LHCN-M2 (cell line): ENCODE measurements at regions not wholly inside any gene's neighbourhood (a gene's known extent, or its start where the extent isn't known, plus 50 kb on each side); places are given as distances from the start of the nearest gene placed in this dataset.
"Not testable (repeated sequence)": the region's sequence is repeated elsewhere in the genome, so short reads cannot be mapped to it uniquely, and the experiment has no call there.

ENCODE experiments used
- DNase-seq: peaks from one replicate; pipeline ENCODE4 v3.0.0-alpha.2; 2012; ENCODE audit warnings: low read depth

DNA sequence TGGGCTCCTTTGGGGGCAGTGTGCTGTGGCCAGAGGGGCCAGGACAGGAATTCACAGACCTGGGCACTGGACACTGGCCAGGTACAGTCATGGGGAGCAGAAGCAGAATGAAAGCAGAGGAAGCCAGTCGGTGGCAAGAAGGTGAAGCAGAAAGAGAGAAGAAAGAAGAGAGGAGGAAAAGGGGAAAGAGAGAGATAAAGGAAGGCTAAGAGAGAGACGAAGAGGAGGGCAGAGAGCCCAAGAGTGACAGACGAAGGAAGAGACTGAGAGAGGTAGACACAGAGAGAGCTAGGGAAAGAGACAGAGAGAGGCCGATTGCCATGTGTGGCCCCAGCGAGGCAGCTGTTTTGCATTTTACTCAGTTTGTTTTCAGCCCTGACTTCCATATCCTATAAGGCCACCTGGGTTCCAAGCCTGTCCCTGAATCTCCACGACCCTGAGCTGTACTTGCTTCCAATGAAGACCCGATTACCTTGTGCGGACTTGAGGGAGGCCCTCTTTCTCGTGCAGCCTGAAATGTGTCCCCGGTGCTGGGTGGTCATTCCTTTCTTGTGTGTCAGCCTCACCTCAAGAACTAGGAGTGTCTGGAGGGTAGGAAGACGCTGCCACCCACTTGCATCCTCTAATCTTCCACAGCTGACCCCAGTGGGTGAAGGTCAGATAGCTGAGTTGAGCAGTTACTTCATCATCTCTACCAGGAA, 73.9 kb downstream of the LSM3 start:
- DNase-seq, result no peak

DNA sequence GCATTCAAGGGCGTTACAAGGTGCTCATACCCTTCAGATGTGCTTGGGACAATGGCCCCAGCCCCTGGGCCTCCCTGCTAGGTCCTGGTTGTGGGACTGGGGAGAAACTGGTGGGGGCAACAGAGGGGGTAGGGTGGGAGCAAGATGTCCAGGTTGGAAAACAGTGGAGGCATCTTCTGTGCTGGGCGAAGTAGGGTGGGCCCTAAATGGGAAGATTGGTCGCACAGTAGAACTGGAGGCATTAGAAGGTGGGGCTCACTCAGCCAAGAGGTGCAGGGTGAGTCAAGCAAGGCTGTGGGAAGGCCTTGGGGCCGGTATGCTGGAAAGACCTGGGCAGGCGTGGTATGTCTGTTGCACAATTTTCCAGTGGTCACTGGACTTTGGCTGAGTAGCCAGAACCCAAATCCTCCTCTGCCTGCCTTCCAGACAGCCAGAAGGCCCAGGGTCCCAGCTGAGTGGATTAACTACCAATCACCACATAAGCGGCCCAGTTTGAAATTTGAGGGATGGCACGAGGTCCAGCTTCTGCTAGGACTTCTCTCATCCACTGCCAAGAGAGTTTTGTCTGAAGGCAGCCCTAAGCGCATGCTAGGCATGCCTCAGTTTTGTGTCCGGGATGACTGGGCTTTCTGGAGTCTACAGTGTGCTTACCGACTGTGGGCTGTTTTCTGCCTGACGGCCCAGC, 74.5 kb downstream of the LSM3 start:
- DNase-seq, result no peak

DNA sequence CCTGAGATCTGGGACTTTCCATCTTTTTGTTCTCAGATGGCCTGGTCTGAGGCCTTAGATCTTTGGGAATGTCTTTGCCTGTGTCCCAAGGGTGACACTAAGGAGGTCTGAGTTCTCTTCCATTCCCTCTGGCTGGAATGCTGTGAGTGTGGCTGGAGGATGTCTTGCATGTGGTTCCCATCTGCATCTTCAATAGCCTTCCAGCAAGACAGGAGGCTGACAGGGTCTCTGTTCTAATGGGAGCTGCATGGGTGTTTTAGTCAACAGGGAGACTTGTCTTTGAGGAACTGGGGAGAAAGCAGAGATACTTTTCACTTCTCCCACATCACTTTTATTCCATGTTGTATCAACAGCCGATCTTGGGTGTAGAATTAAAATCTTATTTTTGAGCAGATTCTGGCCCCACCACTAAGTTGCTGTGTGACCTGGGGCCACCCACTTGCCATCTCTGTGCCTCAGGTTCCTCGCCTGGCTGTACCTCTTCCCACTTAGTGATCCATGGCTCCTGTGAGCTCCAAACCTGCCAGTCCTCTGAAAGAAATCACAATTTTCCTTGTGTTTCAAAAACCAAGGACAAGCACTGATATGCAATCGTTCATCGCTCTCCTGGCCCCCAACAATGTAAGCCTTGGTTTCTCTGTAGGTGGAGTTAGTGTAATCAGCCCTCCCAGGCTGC, 75.2 kb downstream of the LSM3 start:
- no peak for DNase-seq

DNA sequence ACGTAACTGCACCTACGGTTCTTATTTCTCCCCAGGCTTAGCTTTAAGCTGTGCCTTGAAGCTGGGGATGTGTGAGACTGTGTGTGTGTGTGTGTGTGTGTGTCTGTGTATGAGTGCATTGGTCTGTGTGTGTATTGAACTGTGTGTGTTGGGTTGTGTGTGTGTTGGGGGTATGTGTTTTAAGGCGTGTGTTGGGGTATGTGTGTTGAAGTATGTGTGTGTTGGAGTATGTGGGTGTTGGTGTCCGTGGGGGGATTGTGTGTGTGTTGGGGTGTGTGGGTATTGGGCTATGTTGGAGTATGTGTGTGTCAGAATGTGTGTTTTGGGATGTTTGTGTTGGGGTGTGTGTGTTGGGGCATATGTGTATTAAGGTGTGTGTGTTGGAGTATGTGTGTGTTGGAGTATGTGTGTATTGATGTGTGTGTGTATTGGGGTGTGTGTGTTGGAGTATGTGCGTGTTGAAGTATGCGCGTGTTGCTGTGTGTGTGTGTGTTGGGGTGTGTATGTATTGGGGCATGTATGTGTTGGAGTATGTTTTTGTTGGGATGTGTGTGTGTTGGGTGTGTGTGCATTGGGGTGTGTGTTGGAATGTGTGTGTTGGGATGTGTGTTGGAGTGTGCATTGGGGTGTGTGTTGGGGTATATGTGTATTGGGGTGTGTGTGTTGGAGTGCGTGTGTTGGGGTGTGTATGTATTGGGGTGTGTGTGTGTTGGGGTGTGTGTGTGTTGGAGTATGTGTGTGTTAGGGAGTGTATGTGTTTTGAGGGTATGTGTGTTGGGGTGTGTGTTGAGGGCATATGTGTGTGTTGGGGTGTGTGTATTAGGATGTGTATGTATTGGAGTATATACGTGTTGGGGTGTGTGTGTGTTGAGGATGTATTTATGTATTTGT, 76.4 kb downstream of the LSM3 start:
- DNase-seq, result no peak

DNA sequence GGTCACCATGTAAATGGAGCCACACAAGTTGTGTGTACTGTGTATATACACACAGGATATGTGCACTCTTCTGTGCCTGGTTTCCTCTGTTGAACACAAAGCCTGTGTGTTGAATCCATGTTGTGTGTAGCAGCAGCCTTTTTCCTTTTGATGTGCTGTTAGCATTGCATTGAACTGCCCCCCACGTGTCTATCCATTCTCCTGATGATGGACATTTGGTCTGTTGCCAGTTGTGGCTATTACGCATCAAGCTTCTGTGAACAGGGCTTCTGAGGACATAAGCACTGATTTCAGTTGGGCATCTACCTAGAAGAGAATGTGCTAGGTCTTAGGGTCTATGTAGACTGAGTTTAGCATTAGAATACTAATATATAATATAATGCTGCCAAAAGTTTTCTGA, 77.4 kb downstream of the LSM3 start:
- DNase-seq, result no peak

DNA sequence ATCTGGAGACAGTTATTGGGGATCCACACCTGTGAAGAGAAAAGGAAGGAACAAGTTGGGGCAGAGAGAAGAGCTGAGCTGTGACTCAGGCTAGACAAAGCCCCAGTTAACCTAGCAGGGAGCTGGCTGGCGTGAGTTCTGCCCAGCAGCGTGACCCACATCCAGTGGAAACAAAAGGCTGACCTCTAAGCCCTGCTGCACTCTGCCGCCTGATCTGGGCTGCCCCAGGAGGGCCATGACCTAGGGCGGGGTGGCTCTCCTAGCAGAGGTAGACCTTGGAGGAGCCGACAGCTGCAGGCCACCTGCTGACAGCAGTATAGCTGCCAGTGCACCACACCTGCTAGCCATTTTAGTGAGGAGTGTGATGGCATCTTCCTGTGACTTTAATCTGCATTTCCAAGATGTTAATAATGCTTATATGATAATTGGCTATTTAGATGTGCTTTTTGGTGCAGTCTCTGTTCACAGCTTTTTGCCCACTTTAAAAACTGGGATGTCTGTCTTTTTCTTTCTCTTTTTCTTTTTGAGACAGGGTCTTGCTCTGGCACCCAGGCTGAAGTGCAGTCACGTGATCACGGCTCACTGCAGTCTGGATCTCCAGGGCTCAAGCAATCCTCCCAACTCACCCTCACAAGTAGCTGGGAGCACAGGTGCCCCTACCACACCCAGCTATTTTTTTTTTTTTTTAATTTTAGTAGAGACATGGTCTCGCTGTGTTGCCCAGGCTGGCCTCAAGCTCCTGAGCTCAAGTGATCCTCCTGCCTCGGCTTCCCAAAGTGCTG, 78.1 kb downstream of the LSM3 start:
- DNase-seq, result no peak

DNA sequence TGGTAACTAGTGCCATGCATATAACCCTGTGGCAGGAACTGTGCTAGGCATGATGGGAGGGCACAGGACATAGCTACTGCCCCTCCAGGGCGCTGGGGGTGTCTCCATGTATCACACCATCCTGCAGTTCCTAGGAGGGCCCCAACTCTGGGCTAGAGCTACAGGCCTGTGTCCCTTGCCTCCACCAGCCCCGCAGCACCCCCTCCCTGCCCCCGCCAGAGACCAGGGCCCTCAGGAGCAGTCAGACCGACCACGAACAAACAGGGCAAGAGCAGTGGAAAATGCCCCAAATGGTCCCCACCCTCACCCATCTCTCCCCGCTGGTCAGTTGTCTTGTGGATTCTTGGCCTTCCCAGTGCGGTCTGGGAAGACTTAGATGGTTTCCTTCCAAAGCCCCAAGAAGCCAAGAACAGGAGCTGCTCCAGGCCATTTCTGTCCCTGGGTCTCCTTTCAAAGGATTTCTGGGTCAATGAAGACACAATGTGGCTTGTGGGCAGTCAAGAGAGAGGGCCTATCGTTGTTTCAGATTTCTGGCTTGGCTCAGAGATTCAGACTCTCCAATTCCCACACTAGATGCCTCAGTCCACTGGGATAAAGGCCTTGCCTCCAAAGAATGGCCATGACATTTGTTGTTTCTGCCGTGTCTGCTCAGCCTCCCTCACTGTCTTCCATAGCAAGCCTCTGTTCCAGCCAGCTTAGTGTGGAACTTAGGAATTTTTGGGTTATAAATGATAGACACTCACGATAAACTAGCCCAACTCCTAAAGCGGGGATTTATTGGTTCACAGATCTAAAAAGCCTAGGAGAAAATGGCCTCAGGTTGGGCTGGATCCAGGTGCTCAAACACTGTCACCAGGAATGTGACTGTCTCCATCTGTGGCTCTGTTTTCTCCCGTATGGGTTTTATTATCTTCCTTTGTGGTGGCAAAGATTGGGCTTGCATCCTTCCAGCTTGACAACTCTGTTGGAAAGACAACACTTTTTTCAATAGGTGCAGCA, 80.6 kb downstream of the LSM3 start:
- DNase-seq, result no peak

DNA sequence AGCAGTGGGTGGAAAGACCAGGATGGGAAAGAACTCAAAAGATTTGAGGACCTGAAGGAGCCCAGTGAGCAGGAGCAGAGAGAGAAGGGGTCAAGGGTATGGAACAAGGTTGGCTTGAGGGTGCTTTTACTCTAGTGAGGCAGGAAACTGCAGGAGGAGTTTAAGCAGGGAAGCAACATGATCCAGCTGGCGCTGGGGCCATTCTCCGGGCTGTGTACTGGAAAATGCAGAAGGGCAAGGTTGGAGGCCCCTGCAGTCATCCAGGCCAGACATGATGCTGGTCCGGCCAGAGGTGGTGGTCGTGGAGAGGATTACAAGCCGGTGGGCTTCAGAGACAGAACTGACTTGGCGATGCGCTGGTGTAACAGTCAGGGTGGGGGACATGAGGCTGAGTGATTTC, 81.8 kb downstream of the LSM3 start:
- DNase-seq, result no peak

DNA sequence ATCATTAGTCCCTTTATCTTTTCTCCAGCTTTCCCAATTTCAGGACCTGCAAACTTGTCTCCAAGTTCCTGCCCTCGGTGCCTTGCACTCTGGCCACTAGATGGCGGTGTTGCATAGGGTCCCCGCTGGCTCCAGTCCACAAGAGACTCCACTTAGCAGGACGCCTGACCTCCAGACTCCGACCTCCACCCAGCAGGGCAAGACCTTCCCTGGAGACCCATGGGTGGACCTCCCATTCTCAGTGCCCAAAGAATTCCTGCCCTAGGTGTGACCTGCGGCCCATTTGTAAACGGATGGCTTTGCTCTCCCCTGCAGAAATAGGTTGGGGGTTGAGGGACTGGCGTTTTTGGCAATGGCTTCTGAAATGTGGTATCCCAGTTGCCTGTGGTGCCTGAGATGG, 82.6 kb downstream of the LSM3 start:
- peak; percentile 66 for DNase-seq

DNA sequence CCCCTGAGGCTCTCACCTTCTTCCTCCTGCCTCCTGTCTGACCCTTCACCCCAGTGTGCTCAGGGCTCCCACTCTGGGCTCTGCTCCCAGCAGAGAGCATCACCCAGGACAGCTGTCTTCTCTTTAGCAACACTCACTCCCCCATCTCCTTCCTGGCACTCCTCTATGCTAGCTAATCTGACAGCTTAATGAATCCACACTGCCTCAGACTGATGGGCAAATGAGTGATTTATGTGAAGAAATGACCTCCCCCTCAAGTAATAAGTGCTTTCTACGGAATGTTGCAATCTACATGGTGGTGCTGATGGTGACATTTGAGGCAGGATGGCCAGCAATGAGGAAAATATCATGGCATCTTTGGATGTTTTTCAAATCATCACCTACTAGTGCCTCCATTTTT, 83.6 kb downstream of the LSM3 start:
- peak; percentile 41 for DNase-seq

DNA sequence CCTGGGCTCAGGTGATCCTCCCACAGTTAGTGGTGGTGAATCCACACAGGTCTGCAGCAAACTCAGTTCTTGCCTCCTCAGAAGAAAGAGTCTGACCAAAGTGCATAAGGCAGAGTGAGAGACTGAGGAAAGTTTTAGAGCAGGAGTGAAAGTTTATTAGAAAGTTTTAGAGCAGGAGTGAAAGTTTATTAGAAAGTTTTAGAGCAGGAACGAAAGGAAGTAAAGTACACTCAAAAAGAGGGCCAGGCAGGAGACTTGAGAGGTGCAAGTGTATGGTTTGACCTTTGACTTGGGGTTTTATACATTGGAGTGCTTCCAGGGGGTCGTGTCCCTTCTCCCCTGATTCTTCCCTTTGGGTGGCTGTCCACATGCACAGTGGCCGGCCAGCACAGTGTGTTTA, 84.2 kb downstream of the LSM3 start:
- no peak for DNase-seq

DNA sequence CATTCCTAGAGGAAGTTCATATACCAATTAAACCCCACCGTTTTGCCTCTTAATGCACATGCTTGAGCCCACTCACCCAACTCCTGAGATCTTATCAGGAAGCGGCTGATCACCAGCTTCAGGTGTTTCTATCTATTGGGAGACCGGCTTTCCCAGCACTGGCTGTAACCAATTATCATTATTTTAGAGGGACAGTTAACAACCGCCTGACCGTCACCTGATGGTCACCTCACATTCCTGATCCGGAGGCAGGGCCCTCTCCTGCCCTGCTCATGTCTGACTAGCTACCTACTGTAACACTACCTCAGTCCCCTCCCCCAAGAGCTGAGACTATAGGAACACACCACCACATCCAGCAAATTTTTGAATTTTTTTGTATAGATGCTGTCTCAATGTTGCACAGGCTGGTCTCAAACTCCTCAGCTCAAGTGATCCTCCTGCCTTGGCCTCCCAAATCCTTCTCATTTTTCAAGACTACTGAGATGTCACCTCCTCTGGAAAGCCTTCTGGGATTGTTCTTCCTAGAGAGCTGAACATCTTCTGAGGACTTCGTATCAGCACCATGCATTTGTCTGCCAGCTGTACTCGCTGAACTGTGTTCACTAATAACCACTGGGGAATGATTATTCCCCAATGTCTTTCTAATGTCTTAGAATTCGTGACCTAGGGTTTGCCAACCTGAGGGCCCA, 84.8 kb downstream of the LSM3 start:
- DNase-seq, result no peak

DNA sequence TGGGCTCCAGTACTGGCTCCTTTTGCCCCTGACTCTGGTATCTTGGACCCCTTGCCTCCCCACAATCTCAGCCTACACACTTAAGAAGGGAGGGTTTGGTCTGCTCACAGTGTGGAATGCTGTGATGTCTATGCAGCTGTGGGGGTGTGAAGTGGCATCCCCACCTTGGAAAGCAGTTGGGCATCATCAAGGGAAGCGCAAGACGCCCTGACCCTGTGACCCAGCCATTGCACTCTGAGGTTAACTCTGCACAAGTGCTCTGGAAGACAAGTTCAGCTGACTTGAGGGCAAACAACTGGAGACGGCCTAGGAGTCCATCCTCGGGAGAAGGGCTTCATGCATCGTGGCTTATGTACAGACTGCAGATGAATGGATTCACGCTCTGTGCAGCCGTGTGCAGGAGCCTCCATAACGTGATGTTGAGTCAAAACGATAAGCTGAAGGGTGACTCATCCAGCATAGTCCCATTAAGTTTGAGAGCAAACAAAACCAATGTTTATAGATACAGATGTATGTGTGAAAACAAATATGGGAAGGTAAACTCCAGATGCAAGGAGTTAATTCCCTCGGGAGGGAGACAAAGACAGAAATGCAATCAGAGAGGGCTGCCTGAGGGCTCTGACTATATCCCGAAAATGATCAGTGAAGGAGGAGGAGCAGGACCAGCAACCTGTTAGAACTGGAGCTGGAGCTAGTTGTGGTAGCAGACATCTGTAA, 86.8 kb downstream of the LSM3 start:
- no peak for DNase-seq

DNA sequence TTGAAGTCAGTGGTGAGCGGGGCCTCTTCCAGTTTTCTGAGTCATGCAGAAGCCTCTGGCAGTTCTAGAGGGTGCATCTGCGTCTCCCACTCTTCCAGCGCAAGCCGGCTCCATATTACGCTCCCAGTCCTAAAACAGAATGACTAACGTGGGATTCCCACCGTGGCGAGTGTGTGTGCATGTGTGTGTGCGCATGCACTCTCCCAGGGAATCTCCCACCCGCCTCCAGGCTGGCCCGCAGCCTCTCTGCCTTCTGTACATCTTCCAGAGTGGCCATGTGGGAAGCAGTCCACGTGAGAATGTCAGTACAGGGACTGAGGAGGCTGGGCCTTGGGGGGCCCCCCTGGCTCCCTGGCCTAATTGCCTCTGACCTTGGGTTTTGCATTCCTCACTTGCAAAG, 87.7 kb downstream of the LSM3 start:
- DNase-seq, result peak; percentile 47

DNA sequence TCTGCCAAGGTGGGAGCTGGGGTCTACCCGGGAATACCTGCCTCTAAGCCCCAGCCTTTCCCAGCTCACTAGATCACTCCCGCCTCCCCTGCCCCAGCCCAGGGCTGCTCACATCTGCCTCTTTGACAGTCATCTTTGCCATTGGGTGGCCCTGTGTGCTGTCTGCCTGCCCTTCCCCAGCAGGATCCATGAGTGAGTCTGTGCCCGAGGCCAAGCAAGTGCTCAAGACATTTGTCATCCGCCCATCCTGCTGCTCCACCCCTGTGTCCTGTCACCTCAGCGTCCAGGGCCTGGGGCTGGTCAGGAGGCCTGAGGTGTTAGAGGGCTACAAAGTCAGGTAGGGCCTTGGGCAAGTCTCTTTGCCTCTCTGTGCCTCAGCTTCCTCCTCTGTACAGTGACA, 89.4 kb downstream of the LSM3 start:
- no peak for DNase-seq

DNA sequence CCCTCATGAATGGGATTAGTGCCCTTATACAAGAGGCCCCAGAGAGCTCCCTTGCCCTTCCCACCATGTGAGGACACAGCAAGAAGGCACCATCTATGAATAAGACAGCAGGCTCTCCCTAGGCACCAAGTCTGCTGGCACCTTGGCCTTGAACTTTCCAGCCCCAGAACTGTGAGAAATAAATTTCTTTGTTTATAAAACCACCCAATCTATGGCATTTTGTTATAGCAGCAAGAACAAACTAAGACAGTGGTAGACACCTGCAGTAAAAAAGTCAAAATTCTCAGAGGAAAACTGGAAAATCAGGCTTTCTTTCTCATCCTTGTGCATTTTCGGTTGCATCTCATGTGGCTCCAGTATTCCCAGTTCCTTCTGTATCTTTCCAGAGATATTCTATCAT, 90.3 kb downstream of the LSM3 start:
- DNase-seq, result no peak

DNA sequence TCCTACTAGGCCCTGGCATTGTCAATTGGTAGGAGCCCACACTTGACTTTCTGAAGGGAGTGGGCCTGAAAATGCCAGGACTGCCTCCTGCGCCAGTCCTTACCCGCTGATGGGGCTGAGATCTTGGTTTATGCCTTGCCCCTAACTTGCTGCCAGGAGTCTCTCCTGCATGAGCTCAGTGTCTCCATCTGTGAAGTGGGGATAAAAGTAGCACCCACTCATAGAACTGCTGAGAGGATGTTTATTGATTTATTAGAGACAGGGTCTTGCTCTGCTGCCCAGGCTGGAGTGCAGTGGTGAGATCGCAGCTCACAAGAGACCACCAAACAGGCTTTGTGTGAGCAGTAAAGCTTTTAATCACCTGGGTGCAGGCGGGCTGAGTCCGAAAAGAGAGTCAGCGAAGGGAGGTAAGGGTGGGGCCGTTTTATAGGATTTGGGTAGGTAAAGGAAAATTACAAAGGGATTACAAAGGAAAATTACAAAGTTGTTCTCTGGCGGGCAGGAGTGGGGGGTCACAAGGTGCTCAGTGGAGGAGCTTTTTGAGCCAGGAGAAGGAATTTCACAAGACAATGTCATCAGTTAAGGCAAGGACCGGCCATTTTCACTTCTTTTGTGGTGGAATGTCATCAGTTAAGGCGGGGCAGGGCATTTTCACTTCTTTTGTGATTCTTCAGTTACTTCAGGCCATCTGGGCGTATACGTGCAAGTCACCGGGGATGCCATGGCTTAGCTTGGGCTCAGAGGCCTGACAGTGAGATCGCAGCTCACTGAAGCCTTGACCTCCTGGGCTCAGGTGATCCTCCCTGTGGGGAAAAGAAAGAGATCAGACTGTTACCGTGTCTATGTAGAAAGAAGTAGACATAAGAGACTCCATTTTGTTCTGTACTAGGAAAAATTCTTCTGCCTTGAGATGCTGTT, 93.7 kb downstream of the LSM3 start:
- DNase-seq, result not testable (repeated sequence)
